Anterior cingulate cortex (tissue), 58 donors: ENCODE measurements at regions not wholly inside any gene's neighbourhood (a gene's known extent, or its start where the extent isn't known, plus 50 kb on each side); places are given as distances from the start of the nearest gene placed in this dataset.

Experiments used
- DNase-seq, 58 donors: peaks; one replicate each; lab custom pipeline; 2025; lab: John Stamatoyannopoulos, UW

DNA sequence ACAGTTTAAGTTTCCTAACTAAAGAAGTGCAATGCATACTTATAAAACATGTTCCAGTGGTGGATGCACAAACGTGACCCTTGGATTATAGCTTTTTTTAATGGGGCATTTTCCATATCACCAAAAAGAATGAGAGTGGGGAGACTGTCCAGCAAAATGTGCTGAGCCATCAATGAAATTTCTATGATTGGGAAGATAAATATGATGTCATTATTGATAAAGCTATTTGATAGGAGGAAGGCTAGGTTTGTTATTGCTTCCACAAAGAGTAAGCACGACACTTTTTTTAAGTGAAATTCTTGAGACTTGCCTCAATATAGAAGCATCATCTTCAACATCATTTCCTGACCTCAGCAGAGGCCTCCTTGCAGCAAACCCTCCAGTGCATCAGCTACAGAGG is 174.6 kb upstream of the CLEC14A start:
- no peak for DNase-seq

DNA sequence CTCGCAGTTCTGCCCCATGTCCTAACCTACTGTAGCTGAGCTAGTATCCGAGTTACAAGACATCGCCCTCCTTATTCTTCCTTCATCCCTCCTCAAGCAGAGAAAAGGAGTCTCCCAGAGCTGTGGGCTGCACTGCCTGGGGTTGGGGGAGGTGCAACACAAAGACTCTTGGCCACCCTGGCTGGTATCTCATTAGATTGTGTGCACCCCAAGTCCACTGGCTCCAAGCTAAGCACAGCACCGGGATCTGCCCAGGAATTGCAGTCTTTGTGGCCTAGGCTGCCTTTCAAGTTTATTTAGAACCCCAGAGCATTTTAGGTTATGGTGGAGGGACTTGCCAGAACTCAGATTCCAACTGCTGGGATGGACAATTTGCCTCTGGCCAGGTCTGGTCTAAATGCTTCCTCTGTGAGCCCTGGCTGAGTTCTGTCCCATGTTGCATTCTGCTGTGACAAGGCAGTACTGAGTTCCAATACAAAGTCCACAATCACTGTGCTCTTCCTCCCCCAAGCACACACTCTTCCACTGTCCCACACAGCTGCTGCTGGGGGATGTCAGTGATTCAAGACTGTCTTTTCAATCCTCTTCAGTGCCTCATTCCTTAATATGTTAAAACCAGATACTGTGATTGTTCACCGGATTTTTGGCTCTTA is 169.6 kb upstream of the CLEC14A start:
- DNase-seq: no peak

DNA sequence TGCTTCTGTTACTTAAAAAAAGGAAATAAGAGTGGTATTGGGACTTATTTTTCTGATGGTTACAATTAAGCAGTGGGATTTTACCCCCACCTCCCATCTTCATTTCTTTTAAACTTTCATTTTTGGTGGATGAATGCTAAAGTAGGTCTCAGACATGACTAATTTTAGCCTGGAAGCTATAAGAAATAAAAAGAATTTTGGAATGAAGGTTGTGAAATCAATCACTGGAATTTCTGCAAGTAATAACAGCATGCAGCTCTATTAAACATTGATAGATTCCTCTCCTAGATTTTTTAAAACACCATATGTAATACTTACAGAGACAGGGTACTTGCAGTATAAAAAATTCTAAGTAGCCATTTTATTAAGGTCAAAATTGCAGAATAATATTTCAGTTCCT is 164.2 kb upstream of the CLEC14A start:
- no peak for DNase-seq

DNA sequence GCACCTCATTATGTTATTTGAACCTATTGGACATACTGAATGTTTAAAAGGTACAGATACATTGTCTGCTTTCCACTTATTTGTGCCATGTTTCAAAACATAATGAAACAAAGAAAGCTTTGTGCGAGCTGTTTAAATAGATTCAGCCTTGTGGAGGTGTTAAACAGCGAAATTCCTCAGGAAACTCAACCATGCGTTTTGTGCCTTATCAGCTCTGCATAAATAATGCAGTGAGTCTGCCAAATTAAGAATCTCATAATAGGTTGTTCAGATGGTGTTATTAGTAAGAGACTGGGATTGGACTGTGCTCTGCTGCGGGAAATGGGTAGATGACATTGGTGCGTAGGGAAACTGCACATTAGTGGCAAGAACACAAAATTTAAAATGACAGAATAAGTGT is 163.7 kb upstream of the CLEC14A start:
- DNase-seq: no peak

DNA sequence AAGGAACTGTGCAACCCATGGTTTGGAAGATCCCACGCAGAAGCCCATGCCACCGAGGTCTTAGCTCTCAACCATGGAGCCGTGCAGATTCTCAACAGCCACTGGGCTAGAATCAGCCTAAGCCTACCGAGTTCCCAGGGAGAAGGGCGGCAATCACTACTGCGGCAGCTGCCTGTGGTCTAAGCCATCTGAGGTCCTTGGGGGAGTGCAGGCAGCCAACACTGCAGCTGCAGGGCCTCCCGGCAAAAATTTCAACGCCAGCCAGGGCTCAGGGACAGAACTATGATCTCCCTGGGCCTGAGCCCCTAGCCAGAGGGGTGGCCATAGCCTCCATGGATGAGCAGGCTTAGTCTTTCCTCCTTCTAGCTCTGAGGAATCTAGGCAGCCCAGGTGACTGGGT is 156.8 kb upstream of the CLEC14A start:
- DNase-seq: no peak

DNA sequence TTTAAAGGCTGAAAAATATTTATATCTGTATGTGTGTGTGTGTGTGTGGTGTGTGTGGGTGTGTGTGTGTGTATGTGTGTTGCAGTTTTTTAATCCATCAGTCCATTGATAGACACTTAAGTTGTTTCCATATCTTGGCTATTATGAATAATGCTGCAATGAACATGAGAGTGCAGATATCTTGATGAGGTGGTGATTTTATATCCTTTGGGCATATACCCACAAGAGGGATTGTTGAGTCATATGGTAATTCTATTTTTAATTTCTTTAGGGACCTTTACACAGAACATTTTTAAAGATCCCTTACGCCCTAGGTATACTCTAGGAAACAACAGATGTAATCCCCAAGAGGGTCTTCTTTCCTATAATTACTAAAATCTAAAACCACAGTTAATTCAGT is 154.5 kb upstream of the CLEC14A start:
- no peak for DNase-seq

DNA sequence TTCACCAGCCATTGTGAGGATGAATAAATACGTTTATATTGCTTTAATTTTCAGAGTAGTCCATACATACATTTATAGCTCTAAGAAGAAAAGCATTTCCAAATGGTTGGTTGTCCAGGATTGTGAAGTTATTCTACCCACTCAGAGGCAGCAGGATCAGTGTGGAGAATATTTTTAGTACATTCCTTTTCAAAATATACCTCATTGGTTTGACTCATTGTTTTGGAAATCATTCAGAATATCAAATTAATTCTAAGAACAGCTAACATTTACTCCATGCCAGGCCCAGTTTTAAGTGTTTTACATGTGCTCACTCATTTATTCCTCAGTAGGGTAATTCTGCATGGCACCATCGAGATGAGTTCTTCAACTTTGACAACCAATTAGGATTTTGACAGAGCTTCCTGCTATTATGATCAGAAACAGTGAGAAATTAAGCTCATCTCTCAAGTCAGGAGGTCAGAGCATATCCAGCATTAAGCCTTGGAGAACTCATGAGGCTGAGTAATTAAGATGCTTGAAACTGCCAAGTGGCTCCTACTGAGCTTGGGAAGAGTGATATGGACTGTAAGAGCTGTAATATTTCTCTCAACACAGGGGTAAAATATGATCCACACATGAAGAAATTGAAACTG is 153.3 kb upstream of the CLEC14A start:
- DNase-seq: no peak

DNA sequence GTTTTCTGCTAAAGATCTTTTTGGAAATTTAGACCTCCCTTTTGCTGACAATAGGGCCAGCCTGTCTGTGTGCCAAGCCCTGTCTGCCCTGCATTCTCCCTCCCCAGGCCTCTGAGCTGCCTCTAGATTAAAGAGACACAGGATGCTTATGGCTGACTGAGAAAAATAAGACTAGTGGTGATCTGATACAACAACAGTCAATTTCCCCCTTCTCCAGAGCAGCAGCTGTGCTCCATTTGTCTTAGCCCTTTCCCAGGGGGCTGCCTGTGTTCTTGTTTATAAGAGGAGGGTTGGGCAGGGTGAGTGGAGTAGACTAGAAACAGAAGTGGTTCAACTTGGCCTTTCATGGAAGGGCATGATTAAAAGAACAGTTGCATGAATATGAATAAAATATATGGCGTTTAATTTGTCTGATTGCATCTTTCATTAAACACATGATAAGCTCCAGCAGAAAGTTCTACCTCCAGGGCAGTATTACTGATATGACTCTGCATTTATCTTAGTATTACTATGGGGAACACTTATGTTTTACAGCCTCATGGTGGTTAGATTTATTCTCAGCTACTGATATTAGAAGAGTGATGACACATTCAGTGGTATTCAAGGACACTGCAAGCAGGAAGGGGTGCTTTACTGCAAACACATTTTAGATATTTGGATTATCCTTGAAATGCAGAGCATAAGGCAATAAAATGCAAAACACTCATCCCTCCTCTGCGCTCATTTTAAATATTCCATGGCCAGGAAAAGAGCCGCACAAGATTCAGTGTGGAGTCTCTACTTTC is 150.2 kb upstream of the CLEC14A start:
- no peak for DNase-seq

DNA sequence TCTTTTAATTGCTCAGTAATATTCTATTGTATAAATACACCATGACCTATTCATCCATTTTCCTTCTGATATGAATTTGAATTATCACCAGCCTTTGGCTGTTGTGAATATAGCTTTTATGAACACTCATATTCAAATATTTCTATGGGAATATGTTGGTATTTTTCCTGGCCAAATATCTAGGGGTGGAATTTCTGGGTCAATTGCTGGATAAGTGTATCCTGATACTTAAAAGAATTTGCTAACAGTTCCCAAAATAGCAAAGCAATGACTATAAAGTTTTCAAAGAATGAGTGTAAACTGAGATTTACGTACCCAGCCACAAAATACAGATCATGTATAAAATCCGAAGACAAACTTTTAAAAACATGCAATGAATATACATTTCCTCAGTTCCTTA is 148.7 kb upstream of the CLEC14A start:
- DNase-seq: no peak

DNA sequence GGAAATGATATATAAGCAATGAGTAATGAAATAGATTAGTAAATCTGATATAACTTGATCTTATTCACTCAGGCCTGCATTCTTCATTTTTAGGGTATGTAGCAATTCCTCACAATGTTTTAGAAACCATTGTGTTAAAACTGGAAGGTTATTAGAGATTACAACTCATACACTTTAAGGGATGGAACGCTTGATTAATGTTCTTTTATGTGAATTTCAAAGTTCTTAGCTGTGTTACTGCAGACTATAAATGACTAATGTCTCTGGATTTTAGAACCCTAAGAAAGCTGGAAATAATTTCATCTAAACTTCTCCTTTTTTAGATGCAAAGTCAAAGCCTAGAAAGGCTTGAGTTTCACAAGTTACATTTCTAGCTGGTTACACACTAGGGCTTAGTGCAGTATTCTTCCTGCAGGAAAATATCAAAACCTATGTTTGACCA is 148.2 kb upstream of the CLEC14A start:
- DNase-seq: no peak

DNA sequence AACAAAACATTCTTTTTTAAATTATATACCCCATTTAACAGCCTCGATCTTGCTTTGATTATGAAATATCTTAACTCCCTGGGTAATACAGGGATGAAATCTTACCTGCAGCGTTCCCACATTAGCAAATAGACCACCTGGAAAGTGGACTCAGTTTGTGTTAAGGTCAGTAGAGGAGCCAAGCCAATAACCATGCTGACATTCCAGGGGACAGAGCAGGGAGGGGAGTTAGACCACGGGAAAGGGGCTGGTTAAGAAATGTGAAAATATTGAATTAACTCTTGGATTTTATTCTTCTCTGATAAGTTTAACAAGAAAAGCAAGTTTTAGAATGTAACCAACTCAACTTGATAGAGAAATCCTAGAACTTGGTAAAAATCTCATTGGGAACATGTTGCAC is 144.9 kb upstream of the CLEC14A start:
- no peak for DNase-seq

DNA sequence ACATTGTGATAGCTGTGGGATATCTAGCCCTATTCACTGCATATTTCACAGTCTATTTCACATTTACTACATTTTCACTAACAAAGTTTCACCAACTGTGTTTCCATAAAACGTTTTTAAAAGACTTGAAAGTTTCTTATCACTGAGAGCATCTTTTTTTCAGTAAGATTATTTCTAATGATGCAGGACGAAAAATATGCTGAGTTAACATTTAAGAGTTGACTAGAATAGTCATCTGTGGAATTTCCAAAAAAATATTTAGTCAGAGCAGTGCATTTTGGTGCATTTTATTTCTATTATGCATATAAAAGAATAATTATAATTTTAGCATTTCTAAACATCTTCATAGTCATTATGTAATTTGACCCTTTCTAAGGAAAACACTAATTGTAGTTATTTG is 143.8 kb upstream of the CLEC14A start:
- DNase-seq: no peak

DNA sequence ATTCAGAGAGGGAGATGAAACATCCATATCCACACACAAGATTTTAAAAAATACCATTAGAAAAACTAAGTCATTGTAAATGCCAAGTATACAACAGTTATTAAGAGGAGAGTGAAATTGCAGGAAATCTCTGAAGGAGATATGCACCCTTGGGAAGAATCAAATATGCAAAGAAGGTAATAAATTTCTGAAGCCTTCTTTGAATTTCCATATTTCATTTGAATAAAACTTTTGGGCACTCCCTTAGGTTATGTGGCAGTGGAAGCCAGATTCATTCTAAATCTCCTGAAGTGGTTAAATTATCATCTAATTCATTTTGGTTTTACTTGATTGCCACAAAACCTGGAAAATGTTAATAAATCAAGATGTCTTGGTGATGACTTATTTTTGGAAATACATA is 138.9 kb upstream of the CLEC14A start:
- no peak for DNase-seq

DNA sequence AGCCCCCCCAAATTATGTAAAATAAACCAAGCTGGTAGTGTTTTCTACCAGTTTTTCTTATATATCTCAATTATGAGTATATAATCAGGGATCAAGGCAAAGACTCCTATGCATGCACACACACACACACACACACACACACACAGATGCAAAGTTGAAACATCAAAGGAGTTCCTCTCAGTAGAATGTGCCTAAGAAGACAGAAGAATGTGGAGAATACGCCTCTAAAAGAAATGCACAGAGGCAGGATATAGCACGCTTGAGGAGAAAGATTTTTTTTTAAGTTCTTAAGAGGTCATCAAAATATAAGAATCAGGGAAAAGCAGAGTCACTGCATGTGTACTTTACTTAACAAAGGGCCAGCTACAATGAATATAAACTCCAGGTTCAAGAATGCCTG is 138.2 kb upstream of the CLEC14A start:
- no peak for DNase-seq

DNA sequence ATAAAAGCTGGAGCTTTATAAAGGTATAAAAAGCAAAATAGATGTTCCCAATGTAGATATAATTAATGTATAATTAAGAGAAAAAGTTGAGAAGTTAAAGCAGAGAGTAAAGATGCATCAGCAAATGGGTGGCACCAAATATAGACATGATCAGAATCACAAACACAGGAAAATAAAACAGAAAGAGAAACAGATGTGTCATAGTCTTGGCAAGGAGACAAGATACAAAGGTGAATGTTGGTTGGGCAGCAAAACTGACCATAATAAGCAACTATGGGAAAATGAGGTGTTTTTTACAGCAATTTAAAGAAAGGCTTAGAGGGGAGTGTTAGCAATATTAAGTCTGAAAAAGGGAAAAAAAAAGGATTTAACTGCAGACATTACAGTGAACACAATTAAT is 135.4 kb upstream of the CLEC14A start:
- DNase-seq: no peak

DNA sequence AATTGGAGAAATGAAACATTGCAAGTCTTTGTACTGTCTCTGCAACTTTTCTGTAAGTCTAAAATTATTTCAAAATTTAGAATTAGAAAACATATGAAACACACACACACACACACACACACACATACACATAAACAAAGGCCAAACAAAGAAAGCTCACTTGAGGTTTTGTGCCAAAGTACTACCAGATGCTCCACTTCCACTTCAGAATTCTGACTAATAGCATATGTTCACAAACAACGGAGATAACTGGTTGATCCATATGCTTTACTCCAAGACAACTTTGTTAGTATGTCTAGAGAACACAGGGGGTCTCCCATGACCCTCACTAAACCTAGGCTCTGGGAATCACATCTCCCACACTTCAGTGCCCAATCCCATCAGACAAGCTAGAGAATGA is 133.8 kb upstream of the CLEC14A start:
- no peak for DNase-seq

DNA sequence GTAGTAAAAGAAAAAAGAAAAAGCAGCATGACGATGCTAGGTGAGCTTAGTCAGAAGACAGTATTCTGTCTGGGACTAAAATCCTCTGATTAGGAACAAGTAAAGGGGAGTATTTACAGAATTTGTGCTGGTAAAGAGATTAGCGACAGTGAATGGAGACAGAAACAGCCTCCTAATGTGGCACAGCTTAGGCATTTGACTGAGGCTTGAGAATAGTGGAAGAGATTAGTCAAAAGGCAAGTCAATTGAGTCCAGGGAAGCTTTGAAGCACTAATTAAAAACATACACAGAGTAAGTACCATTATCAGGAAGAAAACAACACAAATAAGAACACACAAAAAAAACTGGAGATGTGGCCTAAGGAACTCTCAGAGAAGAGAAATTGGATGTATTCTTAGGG is 131.9 kb upstream of the CLEC14A start:
- DNase-seq: no peak

DNA sequence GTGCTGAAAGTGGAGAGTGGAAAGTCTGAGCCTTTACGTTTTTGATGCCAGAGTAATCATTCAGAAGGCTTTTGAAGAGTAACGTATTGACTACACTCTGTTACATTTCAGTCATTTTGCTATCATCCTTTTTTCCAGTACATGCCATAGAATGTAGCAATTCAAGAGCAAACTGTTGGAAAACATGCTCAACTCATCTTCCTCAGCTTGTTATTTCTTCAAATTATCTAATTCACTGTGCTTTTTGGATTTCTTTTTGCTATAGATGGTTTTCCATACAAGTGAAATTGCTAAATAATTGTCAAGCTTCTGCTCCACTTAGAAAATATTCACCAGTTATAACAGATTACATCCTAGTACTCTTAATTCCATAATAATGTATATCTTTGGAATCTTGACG is 129.9 kb upstream of the CLEC14A start:
- DNase-seq: no peak

DNA sequence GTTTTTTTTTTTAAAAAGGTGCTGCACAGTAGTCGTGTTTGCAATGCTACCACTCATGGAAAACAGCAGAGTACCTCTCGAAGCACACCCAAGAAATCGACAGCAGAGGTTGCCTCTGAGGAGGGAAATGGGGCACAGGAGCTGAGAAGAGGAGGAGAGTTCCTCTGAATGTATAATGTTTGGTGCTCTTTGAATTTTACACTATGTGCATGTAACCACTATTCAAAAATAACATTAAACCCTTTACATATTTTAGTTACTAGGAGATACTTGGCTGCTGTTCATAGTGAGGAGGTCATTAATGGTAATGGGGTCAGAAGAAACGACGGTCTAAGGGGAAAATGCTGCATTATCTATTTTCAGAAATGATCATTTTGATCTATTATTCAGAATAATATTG is 129.4 kb upstream of the CLEC14A start:
- no peak for DNase-seq

DNA sequence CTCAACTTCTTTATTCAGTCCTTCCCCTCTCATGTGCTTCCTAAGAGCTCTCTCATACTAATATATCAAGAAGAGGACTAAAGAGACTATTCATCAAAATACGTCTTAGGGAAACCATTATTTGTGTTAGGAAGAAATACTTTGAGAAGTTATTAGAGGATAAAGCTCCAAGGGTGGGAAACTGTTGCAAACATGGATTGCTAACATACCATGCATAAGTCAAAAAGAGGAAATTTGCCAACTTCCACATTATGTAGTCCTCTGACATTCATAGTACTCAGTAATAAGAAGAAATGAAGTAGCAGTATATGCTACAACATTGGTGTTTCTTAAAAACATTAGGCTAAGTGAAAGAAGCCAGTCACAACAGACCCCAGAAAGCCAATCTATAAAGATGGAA is 128.8 kb upstream of the CLEC14A start:
- no peak for DNase-seq

DNA sequence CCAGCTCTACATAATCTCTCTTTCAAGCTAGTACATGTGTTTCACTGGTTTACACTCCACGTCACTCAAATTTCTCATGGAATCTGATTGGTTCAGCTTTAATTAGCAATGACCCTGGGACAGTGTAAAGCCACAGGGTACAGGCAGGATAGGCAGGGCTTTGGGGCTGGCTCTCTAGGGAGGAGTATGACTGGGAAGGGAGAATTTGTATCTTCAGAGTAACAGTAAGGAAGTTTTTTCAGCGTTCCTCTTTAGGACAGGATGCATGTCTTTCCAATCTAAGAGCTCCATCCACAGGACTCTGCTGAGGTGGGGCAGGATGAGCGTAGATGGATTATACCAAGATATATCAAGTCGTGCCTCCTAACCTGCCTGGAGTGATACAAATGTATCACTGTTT is 112.0 kb upstream of the CLEC14A start:
- no peak for DNase-seq

DNA sequence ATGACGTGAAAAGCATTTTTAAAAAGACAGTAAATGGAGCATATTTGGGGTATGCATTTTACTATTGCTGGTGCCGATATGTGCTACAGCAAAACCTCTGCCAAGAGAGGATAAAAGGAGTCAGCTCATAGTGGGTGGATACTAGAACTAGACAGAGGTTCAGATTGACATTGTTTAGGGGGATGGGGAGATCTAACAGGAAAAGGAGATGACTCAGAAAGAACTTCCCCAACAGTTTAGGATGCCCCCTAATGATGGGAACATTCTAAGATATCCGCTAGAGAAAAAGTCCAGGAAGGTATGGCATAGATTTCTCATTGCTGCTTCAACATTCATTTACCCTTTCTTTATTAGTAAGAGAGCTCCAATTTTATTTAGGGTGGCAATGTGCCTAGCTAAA is 110.5 kb upstream of the CLEC14A start:
- no peak for DNase-seq
